ENCODE measurements at regions not wholly inside any gene's neighbourhood (a gene's known extent, or its start where the extent isn't known, plus 50 kb on each side); places are given as distances from the start of the nearest gene placed in this dataset.

GRCh38 chr6:140253096-140253495 is 878.6 kb upstream of the CITED2 start:
- H3K9me3 Mint-ChIP-seq (ENCODE audit: unreplicated experiment): no peaks in the 10 kb centered on the region
- TF ChIP-seq CTCF (IDR thresholded peaks at IDR 0.05; ENCODE audit: partially characterized antibody, unreplicated experiment): no peak
- no peaks in the 10 kb centered on the region for H3K4me1 Mint-ChIP-seq (ENCODE audit: low read depth, unreplicated experiment)
- DNase-seq: no peak
- H3K27me3 Mint-ChIP-seq (ENCODE audit: unreplicated experiment): no peaks in the 10 kb centered on the region
- H3K36me3 Mint-ChIP-seq (ENCODE audit: unreplicated experiment): no peaks in the 10 kb centered on the region
- no peak overlapping the region for H3K27ac Mint-ChIP-seq (ENCODE audit: unreplicated experiment)
- H3K4me3 Mint-ChIP-seq (ENCODE audit: unreplicated experiment): no peak overlapping the region

GRCh38 chr6:140252099-140252498 is 877.7 kb upstream of the CITED2 start:
- H3K27me3 Mint-ChIP-seq (ENCODE audit: unreplicated experiment): no peaks in the 10 kb centered on the region
- no peak overlapping the region for H3K4me3 Mint-ChIP-seq (ENCODE audit: unreplicated experiment)
- no peak for TF ChIP-seq CTCF (IDR thresholded peaks at IDR 0.05; ENCODE audit: partially characterized antibody, unreplicated experiment)
- peaks cover 5% of the 10 kb centered on the region for H3K4me1 Mint-ChIP-seq (ENCODE audit: low read depth, unreplicated experiment)
- H3K27ac Mint-ChIP-seq (ENCODE audit: unreplicated experiment): no peak overlapping the region
- DNase-seq: no peak
- no peaks in the 10 kb centered on the region for H3K36me3 Mint-ChIP-seq (ENCODE audit: unreplicated experiment)
- H3K9me3 Mint-ChIP-seq (ENCODE audit: unreplicated experiment): no peaks in the 10 kb centered on the region

- Mint-ChIP-seq H3K36me3 (ENCODE audit: unreplicated experiment) (no peaks in the 10 kb centered on the region), H3K27ac (ENCODE audit: unreplicated experiment) (no peak overlapping the region), H3K4me1 (ENCODE audit: low read depth, unreplicated experiment) (peaks cover 5% of the 10 kb centered on the region), H3K4me3 (ENCODE audit: unreplicated experiment) (no peak overlapping the region), H3K27me3 (ENCODE audit: unreplicated experiment) (no peaks in the 10 kb centered on the region), H3K9me3 (ENCODE audit: unreplicated experiment) (no peaks in the 10 kb centered on the region)
- no peak for TF ChIP-seq CTCF (IDR thresholded peaks at IDR 0.05; ENCODE audit: partially characterized antibody, unreplicated experiment)
- no peak for DNase-seq
These were observed 871.0 kb upstream of the CITED2 start for GRCh38 chr6:140245296-140246040.

GRCh38 chr6:140237251-140237650 is 862.8 kb upstream of the CITED2 start:
- H3K9me3 Mint-ChIP-seq (ENCODE audit: unreplicated experiment): peaks cover 2% of the 10 kb centered on the region
- no peak overlapping the region for H3K27ac Mint-ChIP-seq (ENCODE audit: unreplicated experiment)
- no peak for DNase-seq
- no peaks in the 10 kb centered on the region for H3K36me3 Mint-ChIP-seq (ENCODE audit: unreplicated experiment)
- H3K27me3 Mint-ChIP-seq (ENCODE audit: unreplicated experiment): no peaks in the 10 kb centered on the region
- H3K4me1 Mint-ChIP-seq (ENCODE audit: low read depth, unreplicated experiment): no peaks in the 10 kb centered on the region
- no peak overlapping the region for H3K4me3 Mint-ChIP-seq (ENCODE audit: unreplicated experiment)
- TF ChIP-seq CTCF (IDR thresholded peaks at IDR 0.05; ENCODE audit: partially characterized antibody, unreplicated experiment): no peak

- Mint-ChIP-seq H3K9me3 (ENCODE audit: unreplicated experiment) (peaks cover 2% of the 10 kb centered on the region), H3K4me1 (ENCODE audit: low read depth, unreplicated experiment) (no peaks in the 10 kb centered on the region), H3K4me3 (ENCODE audit: unreplicated experiment) (no peak overlapping the region), H3K27ac (ENCODE audit: unreplicated experiment) (no peak overlapping the region), H3K36me3 (ENCODE audit: unreplicated experiment) (no peaks in the 10 kb centered on the region), H3K27me3 (ENCODE audit: unreplicated experiment) (no peaks in the 10 kb centered on the region)
- no peak for DNase-seq
- no peak for TF ChIP-seq CTCF (IDR thresholded peaks at IDR 0.05; ENCODE audit: partially characterized antibody, unreplicated experiment)
These were observed 862.3 kb upstream of the CITED2 start for GRCh38 chr6:140236732-140237131.

All from glutamatergic neuron (in vitro differentiated cells).